HUES64 (cell line): ENCODE measurements at regions not wholly inside any gene's neighbourhood (a gene's known extent, or its start where the extent isn't known, plus 50 kb on each side); places are given as distances from the start of the nearest gene placed in this dataset.

ENCODE experiments used
- H3K27ac ChIP-seq: 2 replicates; pipeline ENCODE4 v1.7.0; 2013; ENCODE audit warnings: low read depth, low read length, inconsistent platforms
- H3K27me3 ChIP-seq: 2 replicates; pipeline ENCODE4 v1.6.1; 2013; ENCODE audit warnings: mild to moderate bottlenecking, low read length; ENCODE audit not compliant: insufficient read depth
- H3K36me3 ChIP-seq: 2 replicates; pipeline ENCODE4 v1.6.1; 2013; ENCODE audit warnings: mild to moderate bottlenecking, low read length; ENCODE audit not compliant: insufficient read depth
- H3K4me1 ChIP-seq: 2 replicates; pipeline ENCODE4 v1.6.1; 2013; ENCODE audit warnings: mild to moderate bottlenecking, low read length, moderate library complexity; ENCODE audit not compliant: insufficient read depth
- H3K4me3 ChIP-seq: 2 replicates; pipeline ENCODE4 v1.5.1; 2013; ENCODE audit warnings: mild to moderate bottlenecking, low read length, moderate library complexity
- H3K9ac ChIP-seq: 2 replicates; pipeline ENCODE4 v1.6.1; 2013; ENCODE audit warnings: mild to moderate bottlenecking, low read depth, low read length
- H3K9me3 ChIP-seq: 2 replicates; pipeline ENCODE4 v1.6.1; 2013; ENCODE audit warnings: low read depth, low read length; ENCODE audit not compliant: insufficient read depth
- WGBS: fragments of 150-250, 120-280 bp; methylation state at CpG from one replicate; pipeline ENCODE4 v1.1.7; 2013; ENCODE audit warnings: missing lambda C conversion rate; 5-methylcytosine and 5-hydroxymethylcytosine counted together

DNA sequence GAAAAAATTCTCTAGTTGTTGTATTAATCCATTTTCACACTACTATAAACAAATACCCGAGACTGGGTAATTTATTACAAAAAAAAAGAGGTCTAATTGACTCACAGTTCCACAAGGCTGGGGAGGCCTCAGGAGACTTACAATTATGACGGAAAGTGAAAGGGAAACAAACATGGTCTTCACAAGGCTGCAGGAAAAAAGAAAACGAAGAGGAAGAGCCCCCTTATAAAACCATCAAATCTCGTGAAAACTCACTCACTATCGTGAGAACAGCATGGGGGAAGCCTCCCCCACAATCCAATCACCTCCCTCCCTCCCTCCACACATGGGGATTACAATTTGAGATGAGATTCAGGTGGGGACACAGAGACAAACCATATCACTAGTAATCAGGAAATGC, 61.7 kb upstream of the SPTBN1 start:
- H3K27me3 ChIP-seq: no peaks in the 10 kb centered on the region
- no peak overlapping the region for H3K9ac ChIP-seq
- H3K36me3 ChIP-seq: no peaks in the 10 kb centered on the region
- H3K4me1 ChIP-seq: no peaks in the 10 kb centered on the region
- H3K27ac ChIP-seq: no peak overlapping the region
- no peak overlapping the region for H3K4me3 ChIP-seq
- WGBS: 94% methylated on average over 4 of the region's 5 CpGs
- no peaks in the 10 kb centered on the region for H3K9me3 ChIP-seq

DNA sequence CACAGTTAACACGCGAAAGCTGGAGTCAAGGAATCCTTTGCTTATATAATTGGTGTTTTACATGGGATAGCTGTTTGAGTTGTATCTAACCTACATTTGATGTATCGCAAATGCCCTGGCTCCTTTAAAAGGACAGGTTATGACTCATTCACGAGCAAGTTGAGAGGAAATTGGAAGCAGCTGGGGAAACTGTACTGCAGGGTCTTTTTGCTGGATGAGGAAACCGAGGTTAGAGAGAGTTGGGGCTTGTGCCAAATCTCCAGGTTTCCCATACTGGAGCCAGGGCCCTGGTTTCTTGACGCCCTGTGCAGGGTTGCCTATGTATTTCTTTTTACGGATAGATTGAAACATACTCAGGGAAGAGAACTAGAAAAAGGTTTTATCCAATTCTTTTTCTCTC, 60.0 kb upstream of the SPTBN1 start:
- 82% methylated on average over 7 of the region's 7 CpGs for WGBS
- no peaks in the 10 kb centered on the region for H3K27me3 ChIP-seq

DNA sequence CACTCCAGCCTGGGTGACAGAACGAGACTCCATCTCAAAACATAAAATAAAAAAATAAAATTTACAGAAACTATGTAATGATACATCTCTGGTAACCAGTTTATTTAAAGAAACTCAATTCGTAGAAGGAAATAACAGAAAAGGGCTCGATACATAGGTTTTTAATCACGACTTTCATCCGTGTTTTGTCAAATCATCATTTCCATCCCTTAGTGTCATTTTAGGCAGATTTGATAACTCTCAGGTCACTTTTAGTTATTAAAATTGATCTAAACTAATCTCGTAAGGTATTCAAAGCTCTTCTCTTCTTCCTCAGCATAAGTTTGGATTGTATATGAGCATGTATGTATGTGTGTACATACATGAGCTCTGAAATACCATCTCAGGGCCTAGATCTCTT, 59.3 kb upstream of the SPTBN1 start:
- Histone ChIP-seq H3K27ac (no peak overlapping the region), H3K4me1 (no peaks in the 10 kb centered on the region), H3K4me3 (no peak overlapping the region), H3K27me3 (no peaks in the 10 kb centered on the region), H3K9ac (no peak overlapping the region), H3K9me3 (no peaks in the 10 kb centered on the region), H3K36me3 (no peaks in the 10 kb centered on the region)
- WGBS: 94% methylated on average over 5 of the region's 6 CpGs

More for the DNA sequence above, 60.0 kb upstream of the SPTBN1 start:
- no peaks in the 10 kb centered on the region for H3K9me3 ChIP-seq
- no peak overlapping the region for H3K4me3 ChIP-seq
- H3K4me1 ChIP-seq: no peaks in the 10 kb centered on the region
- H3K36me3 ChIP-seq: no peaks in the 10 kb centered on the region
- no peak overlapping the region for H3K9ac ChIP-seq
- H3K27ac ChIP-seq: no peak overlapping the region

DNA sequence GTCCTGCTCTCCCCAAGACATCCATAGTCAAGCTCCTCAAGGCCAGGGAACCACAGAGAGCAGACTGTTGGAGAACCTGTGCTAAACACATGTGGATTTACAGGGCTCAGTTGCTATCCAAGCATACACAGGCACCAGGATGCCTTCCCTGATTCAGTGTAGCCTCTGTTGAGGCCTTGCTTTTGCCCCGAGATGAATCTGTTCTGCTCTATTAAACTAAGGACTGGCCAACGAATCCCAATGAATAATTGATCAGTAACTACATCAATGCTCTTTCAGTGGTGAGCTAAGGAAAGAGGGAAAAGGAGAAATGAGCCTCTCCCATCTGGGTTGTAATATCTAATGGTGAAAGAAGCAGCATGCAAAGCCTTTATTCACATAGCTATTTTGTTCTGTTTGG, 58.7 kb upstream of the SPTBN1 start:
- Histone ChIP-seq H3K9me3 (no peaks in the 10 kb centered on the region), H3K27me3 (no peaks in the 10 kb centered on the region), H3K4me3 (no peak overlapping the region), H3K4me1 (no peaks in the 10 kb centered on the region), H3K27ac (no peak overlapping the region), H3K36me3 (no peaks in the 10 kb centered on the region), H3K9ac (no peak overlapping the region)
- WGBS: 48% methylated on average over 2 of the region's 2 CpGs

DNA sequence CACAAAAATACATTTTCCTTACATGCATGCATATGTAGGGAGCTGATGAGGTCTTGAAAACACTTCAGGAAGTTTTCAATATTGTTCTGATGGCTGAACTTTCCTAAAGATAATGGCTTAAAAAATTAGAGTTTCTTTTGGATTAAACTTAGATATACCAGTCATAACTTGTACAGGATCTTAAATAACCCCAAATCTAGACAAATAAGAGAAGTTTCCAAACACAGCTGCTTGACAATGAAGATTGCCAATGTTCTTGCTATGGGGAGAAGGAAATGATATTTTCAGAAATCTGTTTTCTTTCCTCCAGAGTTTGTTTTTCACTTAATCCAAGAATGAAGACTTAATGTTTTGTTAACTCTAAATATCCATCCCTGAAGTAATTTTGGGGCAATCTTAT, 54.6 kb upstream of the SPTBN1 start:
- H3K9ac ChIP-seq: no peak overlapping the region
- no peaks in the 10 kb centered on the region for H3K36me3 ChIP-seq
- no peaks in the 10 kb centered on the region for H3K27me3 ChIP-seq
- no peak overlapping the region for H3K4me3 ChIP-seq
- H3K27ac ChIP-seq: no peak overlapping the region
- no peaks in the 10 kb centered on the region for H3K9me3 ChIP-seq
- no peaks in the 10 kb centered on the region for H3K4me1 ChIP-seq

DNA sequence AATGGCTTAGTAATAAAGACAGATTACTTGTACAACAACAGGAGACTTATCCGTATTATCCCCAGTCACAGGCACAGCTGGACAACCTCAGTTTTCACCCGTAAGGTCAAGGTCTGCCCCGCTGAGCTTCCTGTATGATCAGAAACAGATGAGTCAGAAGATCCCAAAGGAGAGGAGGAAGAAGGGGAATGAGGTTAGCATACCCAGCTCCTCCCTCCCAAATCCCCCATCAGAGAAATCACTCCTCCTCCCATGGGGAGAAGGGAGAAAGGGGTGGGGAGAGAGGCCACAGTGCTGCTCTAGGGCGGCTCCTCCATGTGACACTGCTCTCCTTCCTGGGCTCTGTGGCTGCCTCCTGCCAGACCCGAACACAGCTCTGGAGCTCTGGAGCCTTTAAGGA, 53.8 kb upstream of the SPTBN1 start:
- H3K9ac ChIP-seq: no peak overlapping the region
- no peak overlapping the region for H3K27ac ChIP-seq
- no peak overlapping the region for H3K4me3 ChIP-seq
- no peaks in the 10 kb centered on the region for H3K4me1 ChIP-seq
- no peaks in the 10 kb centered on the region for H3K36me3 ChIP-seq
- 75% methylated on average over 4 of the region's 5 CpGs for WGBS
- no peaks in the 10 kb centered on the region for H3K27me3 ChIP-seq
- no peaks in the 10 kb centered on the region for H3K9me3 ChIP-seq

DNA sequence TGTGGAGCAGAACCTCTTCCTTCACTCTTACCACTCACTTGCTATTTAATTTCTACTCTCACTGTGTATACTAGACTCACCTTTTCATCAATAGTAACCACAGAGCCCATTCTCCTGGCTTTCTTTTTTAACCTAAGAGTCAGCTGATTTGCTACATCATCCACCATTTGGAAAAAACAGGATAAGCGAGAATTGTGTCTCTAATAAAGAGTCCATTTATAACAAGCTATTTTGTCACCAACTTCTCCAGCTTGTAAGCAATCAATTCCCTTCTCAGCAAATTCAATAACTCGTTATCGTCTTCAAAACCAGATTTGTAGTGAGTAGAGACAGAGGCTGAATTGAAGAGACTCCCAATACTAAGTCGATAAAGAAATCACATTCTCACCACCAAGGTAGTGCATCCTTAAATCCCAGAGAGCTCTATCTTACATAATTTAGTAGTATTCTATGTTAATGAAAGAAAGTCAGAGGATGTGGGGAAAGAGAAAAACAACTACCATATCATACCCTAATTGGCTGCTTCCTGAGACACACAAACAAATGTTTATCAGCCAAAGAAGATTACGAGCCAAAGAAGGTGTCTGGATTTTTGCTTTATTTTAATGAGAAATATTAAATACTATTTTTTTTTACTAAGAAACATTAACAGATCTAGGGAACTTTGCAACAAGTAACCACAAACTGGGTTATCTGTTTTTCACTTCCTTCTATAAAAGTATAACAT, 52.5 kb upstream of the SPTBN1 start:
- Histone ChIP-seq H3K9me3 (no peaks in the 10 kb centered on the region), H3K27me3 (no peaks in the 10 kb centered on the region), H3K4me3 (no peak overlapping the region), H3K27ac (no peak overlapping the region), H3K9ac (no peak overlapping the region), H3K36me3 (no peaks in the 10 kb centered on the region), H3K4me1 (no peaks in the 10 kb centered on the region)
- WGBS: 90% methylated on average over 2 of the region's 5 CpGs

DNA sequence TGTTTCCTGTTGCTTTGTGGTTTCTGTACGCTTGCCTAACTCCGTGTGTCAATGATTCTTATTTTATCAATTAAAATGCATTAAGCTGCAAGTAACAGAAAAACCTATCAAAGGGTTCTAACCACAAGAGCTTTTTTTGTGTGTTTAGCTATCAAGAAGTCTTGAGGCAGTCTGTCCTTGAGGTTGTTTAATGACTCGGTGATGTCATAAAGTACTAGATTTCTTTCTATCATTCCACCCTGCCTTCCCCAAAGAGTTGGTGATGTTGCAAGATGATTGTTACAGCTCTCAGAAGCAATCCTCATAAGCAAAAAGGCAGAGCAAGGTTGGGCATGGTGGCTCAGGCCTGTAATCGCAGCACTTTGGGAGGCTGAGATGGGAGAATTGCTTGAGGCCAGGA, 51.9 kb upstream of the SPTBN1 start:
- 100% methylated on average over 1 of the region's 4 CpGs for WGBS
- Histone ChIP-seq H3K27ac (no peak overlapping the region), H3K27me3 (no peaks in the 10 kb centered on the region)

DNA sequence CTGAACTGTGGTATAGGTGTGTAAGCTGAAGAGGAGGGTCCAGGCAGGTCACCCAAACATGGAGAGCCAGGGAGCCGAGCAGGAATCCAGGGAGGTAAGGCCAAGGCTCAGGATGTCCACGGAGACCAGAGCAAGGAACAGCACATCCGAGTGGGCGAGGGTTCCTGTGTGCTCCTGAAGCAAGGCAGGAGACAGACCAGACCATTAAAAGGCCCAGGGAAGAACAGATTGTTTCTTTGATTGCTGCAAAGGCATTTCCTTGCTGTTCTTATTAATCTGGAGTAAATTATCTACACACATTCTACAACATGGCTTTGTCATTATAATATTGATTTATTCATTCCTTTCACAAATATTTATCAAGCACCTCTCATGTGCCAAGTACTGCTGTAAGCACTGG, 50.1 kb upstream of the SPTBN1 start:
- no peaks in the 10 kb centered on the region for H3K4me1 ChIP-seq
- H3K9ac ChIP-seq: no peak overlapping the region
- WGBS: 85% methylated on average over 4 of the region's 4 CpGs
- no peak overlapping the region for H3K4me3 ChIP-seq
- H3K27ac ChIP-seq: no peak overlapping the region
- H3K9me3 ChIP-seq: no peaks in the 10 kb centered on the region
- no peaks in the 10 kb centered on the region for H3K27me3 ChIP-seq
- H3K36me3 ChIP-seq: no peaks in the 10 kb centered on the region

More for the DNA sequence above, 51.9 kb upstream of the SPTBN1 start:
- H3K9me3 ChIP-seq: no peaks in the 10 kb centered on the region
- no peak overlapping the region for H3K4me3 ChIP-seq
- H3K9ac ChIP-seq: no peak overlapping the region
- no peaks in the 10 kb centered on the region for H3K4me1 ChIP-seq
- no peaks in the 10 kb centered on the region for H3K36me3 ChIP-seq
